GM23338 (cell line): ENCODE measurements at regions not wholly inside any gene's neighbourhood (a gene's known extent, or its start where the extent isn't known, plus 50 kb on each side); places are given as distances from the start of the nearest gene placed in this dataset.

ENCODE experiments used
- ATAC-seq: fragments of 200-7000 bp; cut with Tn5 transposase; 3 replicates; pipeline ENCODE4 v1.9.1; 2020
- DNase-seq: peaks from one replicate; pipeline ENCODE4 v3.0.0-alpha.2; 2015; ENCODE audit warnings: low spot score
- H2AFZ ChIP-seq: fragments of 200-600 bp; sonication (generic); 2 replicates; pipeline ENCODE4 v1.8.0; 2016; ENCODE audit warnings: antibody characterized with exemption, mild to moderate bottlenecking, moderate library complexity
- H3F3A ChIP-seq: fragments of 200-600 bp; sonication (generic); replicated peaks from 2 replicates; pipeline ENCODE4 v1.8.0; 2017; ENCODE audit warnings: antibody characterized with exemption, mixed run types, low read depth
- H3K27ac ChIP-seq: fragments of 200-600 bp; sonication (generic); 2 replicates; pipeline ENCODE4 v1.6.1; 2016; ENCODE audit warnings: low read depth
- H3K27me3 ChIP-seq: fragments of 200-600 bp; sonication (generic); 2 replicates; pipeline ENCODE4 v1.8.0; 2016; ENCODE audit warnings: mild to moderate bottlenecking, mixed run types, moderate library complexity; ENCODE audit not compliant: insufficient read depth
- H3K36me3 ChIP-seq: fragments of 200-600 bp; sonication (generic); 2 replicates; pipeline ENCODE4 v1.8.0; 2016; ENCODE audit warnings: mild to moderate bottlenecking; ENCODE audit not compliant: insufficient read depth
- H3K4me1 ChIP-seq: fragments of 200-600 bp; sonication (generic); 2 replicates; pipeline ENCODE4 v1.8.0; 2016; ENCODE audit warnings: mild to moderate bottlenecking, moderate library complexity; ENCODE audit not compliant: insufficient read depth
- H3K4me2 ChIP-seq: fragments of 200-600 bp; sonication (generic); 2 replicates; pipeline ENCODE4 v1.7.1; 2017; ENCODE audit warnings: mixed run types
- H3K4me3 ChIP-seq: fragments of 200-600 bp; sonication (generic); 2 replicates; pipeline ENCODE4 v1.6.1; 2016; ENCODE audit warnings: mixed run types
- H3K79me2 ChIP-seq: fragments of 200-600 bp; sonication (generic); replicated peaks from 2 replicates; pipeline ENCODE4 v1.8.0; 2017; ENCODE audit warnings: mild to moderate bottlenecking; ENCODE audit not compliant: insufficient read depth
- H3K9me2 ChIP-seq: fragments of 200-600 bp; sonication (generic); 2 replicates; pipeline ENCODE4 v1.8.0; 2017; ENCODE audit not compliant: insufficient read depth
- H4K20me1 ChIP-seq: fragments of 200-600 bp; sonication (generic); replicated peaks from 2 replicates; pipeline ENCODE4 v1.8.0; 2017; ENCODE audit warnings: mild to moderate bottlenecking; ENCODE audit not compliant: insufficient read depth
- H3K27ac Mint-ChIP-seq: 2 replicates; pipeline ENCODE4 v1.8.0; 2020; ENCODE audit warnings: inconsistent platforms, mild to moderate bottlenecking, moderate library complexity, mixed read lengths
- H3K27me3 Mint-ChIP-seq: 3 replicates; pipeline ENCODE4 v1.8.0; 2022; ENCODE audit warnings: low read depth, mild to moderate bottlenecking, moderate library complexity, mixed read lengths, inconsistent platforms; ENCODE audit not compliant: insufficient read depth, poor library complexity
- H3K36me3 Mint-ChIP-seq: 3 replicates; pipeline ENCODE4 v1.8.0; 2021; ENCODE audit warnings: low read depth, mild to moderate bottlenecking, inconsistent platforms, moderate library complexity, mixed read lengths
- H3K4me1 Mint-ChIP-seq: 3 replicates; pipeline ENCODE4 v1.8.0; 2020; ENCODE audit warnings: mild to moderate bottlenecking, inconsistent platforms, mixed read lengths
- H3K4me3 Mint-ChIP-seq: 3 replicates; pipeline ENCODE4 v1.8.0; 2021; ENCODE audit warnings: moderate library complexity, mild to moderate bottlenecking, inconsistent platforms, mixed read lengths
- H3K9me3 Mint-ChIP-seq: 3 replicates; pipeline ENCODE4 v1.8.0; 2020; ENCODE audit warnings: moderate library complexity, mild to moderate bottlenecking, inconsistent platforms, mixed read lengths
- CREB1 ChIP-seq: fragments of 250-450 bp; sonication (Bioruptor Pico); IDR thresholded peaks from 2 replicates; pipeline ENCODE4 v1.5.0; 2020; ENCODE audit warnings: low read depth, mild to moderate bottlenecking, moderate library complexity
- CTCF ChIP-seq, 2 experiments: fragments of 200-600 bp in 1 of 2; sonication (generic) in 1 of 2; conservative IDR thresholded peaks; 2 replicates each; pipeline versions ENCODE4 v1.5.1 to v1.6.1; 2016 to 2017; ENCODE audit warnings: antibody characterized with exemption in 2 of 2, low read depth in 2 of 2, mild to moderate bottlenecking in 2 of 2, moderate library complexity in 1 of 2
- ETS1 ChIP-seq: IDR thresholded peaks from 2 replicates; pipeline ENCODE4 v1.6.1; 2016; ENCODE audit warnings: antibody characterized with exemption
- EZH2 ChIP-seq: fragments of 200-600 bp; sonication (generic); IDR thresholded peaks from one replicate; pipeline ENCODE4 v1.8.0; 2017; ENCODE audit warnings: antibody characterized with exemption, mild to moderate bottlenecking, low read depth; ENCODE audit not compliant: unreplicated experiment
- EZH2phosphoT487 ChIP-seq: fragments of 200-600 bp; sonication (generic); IDR thresholded peaks from one replicate; pipeline ENCODE4 v1.8.1; 2018; ENCODE audit warnings: antibody characterized with exemption; ENCODE audit not compliant: unreplicated experiment
- JUNB ChIP-seq: IDR thresholded peaks from one replicate; pipeline ENCODE4 v1.6.1; 2016; ENCODE audit warnings: antibody characterized with exemption; ENCODE audit not compliant: unreplicated experiment
- NANOG ChIP-seq: IDR thresholded peaks from 2 replicates; pipeline ENCODE4 v1.6.1; 2016; ENCODE audit warnings: antibody characterized with exemption, borderline replicate concordance
- POLR2AphosphoS5 ChIP-seq: IDR thresholded peaks from 2 replicates; pipeline ENCODE4 v1.6.1; 2016; ENCODE audit warnings: antibody characterized with exemption, low read depth
- STAT1 ChIP-seq: IDR thresholded peaks from one replicate; pipeline ENCODE4 v1.6.1; 2016; ENCODE audit warnings: antibody characterized with exemption; ENCODE audit not compliant: unreplicated experiment
- ZNF114 ChIP-seq: fragments of 250-450 bp; sonication (Bioruptor Pico); IDR thresholded peaks from 2 replicates; pipeline ENCODE4 v1.5.0; 2020; ENCODE audit warnings: mild to moderate bottlenecking, moderate library complexity
- ZNF331 ChIP-seq: fragments of 250-450 bp; sonication (Bioruptor Pico); IDR thresholded peaks from 2 replicates; pipeline ENCODE4 v1.5.0; 2020; ENCODE audit warnings: low read depth, mild to moderate bottlenecking, moderate library complexity
- ZNF462 ChIP-seq: fragments of 250-450 bp; sonication (Bioruptor Pico); IDR thresholded peaks from 2 replicates; pipeline ENCODE4 v1.5.0; 2020; ENCODE audit warnings: mild to moderate bottlenecking, moderate library complexity

- peaks cover 13% of the 10 kb centered on the region for H3K36me3 Mint-ChIP-seq
- no peak overlapping the region for H3K27ac Mint-ChIP-seq
- no peak for ATAC-seq
- Histone ChIP-seq H3K4me2 (no peak overlapping the region), H4K20me1 (no peaks in the 10 kb centered on the region), H2AFZ (no peak overlapping the region), H3K79me2 (no peaks in the 10 kb centered on the region), H3K9me2 (peaks cover 4% of the 10 kb centered on the region; the same call in 1 of the 2 replicates), H3F3A (no peaks in the 10 kb centered on the region), H3K27ac (no peak overlapping the region), H3K4me1 (no peaks in the 10 kb centered on the region), H3K4me3 (no peak overlapping the region), H3K27me3 (no peaks in the 10 kb centered on the region), H3K36me3 (no peaks in the 10 kb centered on the region)
- H3K4me1 Mint-ChIP-seq, result peaks cover 6% of the 10 kb centered on the region; the same call in 2 of the 3 replicates
- no peak overlapping the region for H3K4me3 Mint-ChIP-seq
- DNase-seq, result no peak
- peaks cover 19% of the 10 kb centered on the region; the same call in 2 of the 3 replicates for H3K9me3 Mint-ChIP-seq
- H3K27me3 Mint-ChIP-seq, result peaks cover 7% of the 10 kb centered on the region
- TF ChIP-seq EZH2phosphoT487, result no peak
Measured at GRCh38 chr5:5702934-5703333, 280.5 kb downstream of the ICE1 start.

- no peak overlapping the region for H3K4me3 ChIP-seq
- no peak overlapping the region for H3K27ac Mint-ChIP-seq
- TF ChIP-seq ZNF462 (CRISPR knock-in tag) (no peak), CREB1 (no peak), POLR2AphosphoS5 (no peak), STAT1 (no peak), EZH2 (no peak), ETS1 (no peak), CTCF (conservative IDR thresholded peaks at IDR 0.05; ENCODE audit: low read depth in 2 of 2) (no peak), ZNF331 (CRISPR knock-in tag) (no peak), EZH2phosphoT487 (no peak), ZNF114 (CRISPR knock-in tag) (no peak), JUNB (no peak), NANOG (no peak)
Measured at GRCh38 chr5:5700549-5700948, 278.1 kb downstream of the ICE1 start.

More at GRCh38 chr5:5700549-5700948, 278.1 kb downstream of the ICE1 start:
- no peak overlapping the region for H3K4me3 Mint-ChIP-seq
- H3K36me3 Mint-ChIP-seq, result peaks cover 25% of the 10 kb centered on the region
- H3K36me3 ChIP-seq, result peaks cover 11% of the 10 kb centered on the region
- no peaks in the 10 kb centered on the region for H3K27me3 ChIP-seq
- 0 out of 2 replicates have a peak overlapping the region, but pooled peaks have one; percentile 18 for H2AFZ ChIP-seq
- DNase-seq (no peak), ATAC-seq (no peak)
- H3K27ac ChIP-seq, result no peak overlapping the region
- H3K4me1 Mint-ChIP-seq, result peaks cover 7% of the 10 kb centered on the region; the same call in 2 of the 3 replicates
- H3K9me3 Mint-ChIP-seq, result peaks cover 36% of the 10 kb centered on the region
- no peaks in the 10 kb centered on the region for H4K20me1 ChIP-seq
- H3K4me2 ChIP-seq, result no peak overlapping the region
- H3K4me1 ChIP-seq, result no peaks in the 10 kb centered on the region; the same call in 1 of the 2 replicates
- H3F3A ChIP-seq, result peaks cover under 1% of the 10 kb centered on the region; the same call in 1 of the 2 replicates
- H3K79me2 ChIP-seq, result no peaks in the 10 kb centered on the region
- peaks cover 4% of the 10 kb centered on the region; the same call in 1 of the 2 replicates for H3K9me2 ChIP-seq
- H3K27me3 Mint-ChIP-seq, result peaks cover 8% of the 10 kb centered on the region
